ENCODE measurements at regions not wholly inside any gene's neighbourhood (a gene's known extent, or its start where the extent isn't known, plus 50 kb on each side); places are given as distances from the start of the nearest gene placed in this dataset.
"Not testable (repeated sequence)": the region's sequence is repeated elsewhere in the genome, so short reads cannot be mapped to it uniquely, and the experiment has no call there.

DNA sequence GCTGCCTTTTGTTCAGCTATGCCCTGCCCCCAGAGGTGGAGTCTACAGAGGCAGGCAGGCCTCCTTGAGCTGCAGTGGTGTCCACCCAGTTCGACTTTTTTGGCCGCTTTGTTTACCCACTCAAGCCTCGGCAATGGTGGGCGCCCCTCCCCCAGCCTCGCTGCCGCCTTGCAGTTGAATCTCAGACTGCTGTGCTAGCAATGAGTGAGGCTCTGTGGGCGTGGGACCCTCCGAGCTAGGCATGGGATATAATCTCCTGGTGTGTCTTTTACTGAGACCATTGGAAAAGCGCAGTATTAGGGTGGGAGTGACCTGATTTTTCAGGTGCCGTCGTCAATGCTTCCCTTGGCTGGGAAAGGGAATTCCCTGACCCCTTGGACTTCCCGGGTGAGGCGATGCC lies 279.3 kb downstream of the PTH2R start:
- DNase-seq (ENCODE audit: low read depth in 2 of 2), result not testable (repeated sequence)

DNA sequence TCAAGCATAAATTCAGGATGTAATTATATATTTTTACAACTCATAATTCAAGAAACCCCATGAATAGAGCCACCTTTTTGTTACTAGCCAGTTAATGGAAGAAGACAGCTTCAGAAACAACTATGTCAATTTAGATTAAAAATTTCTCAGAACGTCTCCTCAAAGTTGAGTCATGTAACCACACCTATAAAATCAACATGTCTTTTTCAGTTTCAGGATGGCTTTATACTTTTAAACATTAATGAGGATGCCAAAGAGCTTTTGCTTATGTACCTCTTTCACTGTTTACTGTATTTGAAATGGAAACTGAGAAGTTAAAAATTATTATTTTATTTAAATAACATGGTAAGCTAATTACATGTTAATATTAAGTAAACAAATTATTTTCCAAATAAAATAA lies 280.1 kb downstream of the PTH2R start:
- no peak for DNase-seq (ENCODE audit: low read depth in 2 of 2)

DNA sequence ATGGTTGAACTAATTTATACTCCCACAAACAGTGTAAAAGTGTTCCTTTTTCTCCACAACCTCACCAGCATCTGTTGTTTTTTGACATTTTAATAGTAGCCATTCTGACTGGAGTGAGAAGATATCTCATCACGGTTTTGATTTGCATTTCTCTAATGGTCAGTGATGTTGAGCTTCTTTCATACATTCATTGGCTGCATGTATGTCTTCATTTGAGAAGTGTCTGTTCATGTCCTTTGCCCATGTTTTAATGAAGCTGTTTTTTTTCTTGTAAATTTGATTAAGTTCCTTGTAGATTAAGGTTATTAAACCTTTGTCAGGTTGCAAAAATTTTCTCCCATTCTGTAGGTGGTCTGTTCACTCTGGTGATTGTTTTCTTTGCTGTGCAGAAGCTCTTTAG lies 281.1 kb downstream of the PTH2R start:
- DNase-seq (ENCODE audit: low read depth in 2 of 2), result not testable (repeated sequence)

DNA sequence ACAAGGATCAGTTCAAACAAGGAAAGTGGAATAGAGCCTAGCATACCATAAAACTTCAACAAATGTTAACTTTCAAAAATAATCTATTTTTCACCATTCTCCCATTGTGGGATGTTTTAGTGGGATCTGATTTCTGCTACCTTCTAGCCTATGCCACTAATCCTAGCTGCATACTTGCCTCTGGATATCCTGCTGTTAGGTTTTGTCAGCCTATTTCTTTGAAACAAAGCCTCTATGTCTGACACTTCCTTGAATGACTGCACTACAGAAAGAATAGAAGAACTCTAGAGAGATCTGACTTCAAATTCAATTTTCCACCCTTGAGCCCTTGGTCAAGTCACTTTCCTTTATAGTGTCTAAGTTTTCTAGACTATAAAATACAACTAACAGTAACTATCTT lies 291.5 kb downstream of the PTH2R start:
- no peak for DNase-seq (ENCODE audit: low read depth in 2 of 2)

DNA sequence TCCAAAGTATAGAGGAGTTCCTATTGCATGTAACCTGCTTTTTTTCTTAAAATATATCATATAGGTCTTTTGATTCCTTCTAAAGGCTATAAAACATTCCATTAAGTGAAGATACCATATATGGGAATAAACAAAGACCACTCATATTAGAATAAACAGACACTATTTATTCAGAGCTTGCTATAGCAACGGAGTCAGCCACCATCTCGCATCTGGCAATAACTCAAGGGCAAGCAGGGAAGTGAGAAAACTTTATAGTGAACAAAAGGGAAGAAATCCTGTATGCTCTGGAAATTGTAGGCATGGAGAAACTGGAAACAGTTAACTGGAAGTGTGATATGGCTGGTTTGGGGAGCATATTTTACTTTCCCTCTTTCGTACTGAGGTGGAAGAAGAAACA lies 301.9 kb downstream of the PTH2R start:
- no peak for DNase-seq (ENCODE audit: low read depth in 2 of 2)

- no peak for DNase-seq (ENCODE audit: low read depth in 2 of 2)
Observed at GRCh38 chr2:208711598-208711997, 305.0 kb downstream of the PTH2R start.

- no peak for DNase-seq (ENCODE audit: low read depth in 2 of 2)
Observed at GRCh38 chr2:208713066-208713745, 306.6 kb downstream of the PTH2R start.

DNA sequence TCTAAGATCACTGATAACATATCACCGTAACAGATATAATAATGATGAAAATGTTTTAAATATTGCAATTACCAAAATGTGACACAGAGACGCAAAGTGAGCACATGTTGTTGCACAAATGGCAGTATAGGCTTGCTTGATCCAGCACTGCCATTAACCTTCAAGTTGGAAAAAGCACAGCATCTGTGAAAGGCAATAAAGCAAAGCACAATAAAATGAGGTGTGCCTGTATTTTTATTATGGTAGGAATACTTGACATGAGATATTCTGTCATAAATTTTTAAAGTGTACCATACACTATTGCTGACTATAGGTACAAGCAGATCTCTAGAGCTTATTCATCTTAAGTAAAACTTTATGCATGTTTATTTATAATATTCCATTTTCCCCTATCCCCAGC lies 312.2 kb downstream of the PTH2R start:
- no peak for DNase-seq (ENCODE audit: low read depth in 2 of 2)

DNA sequence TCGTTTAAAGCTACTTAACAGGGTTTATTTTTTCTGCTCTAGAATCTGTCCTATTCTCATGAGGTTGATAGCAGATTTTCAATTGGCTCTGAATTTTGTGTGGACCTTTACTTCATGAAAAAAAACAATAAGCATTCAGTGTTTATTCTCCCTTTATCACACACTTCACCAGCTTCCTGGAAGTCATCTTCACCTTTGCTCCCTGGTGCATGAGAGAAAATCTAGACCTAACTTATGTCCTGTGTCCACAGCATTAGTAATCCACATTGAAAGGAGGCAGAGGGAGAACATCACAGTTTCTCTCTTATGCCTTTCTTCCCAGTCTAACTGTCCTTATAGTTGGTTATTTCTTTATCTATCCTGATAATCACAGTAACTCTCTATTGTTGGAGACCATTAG lies 316.1 kb downstream of the PTH2R start:
- no peak for DNase-seq (ENCODE audit: low read depth in 2 of 2)

DNA sequence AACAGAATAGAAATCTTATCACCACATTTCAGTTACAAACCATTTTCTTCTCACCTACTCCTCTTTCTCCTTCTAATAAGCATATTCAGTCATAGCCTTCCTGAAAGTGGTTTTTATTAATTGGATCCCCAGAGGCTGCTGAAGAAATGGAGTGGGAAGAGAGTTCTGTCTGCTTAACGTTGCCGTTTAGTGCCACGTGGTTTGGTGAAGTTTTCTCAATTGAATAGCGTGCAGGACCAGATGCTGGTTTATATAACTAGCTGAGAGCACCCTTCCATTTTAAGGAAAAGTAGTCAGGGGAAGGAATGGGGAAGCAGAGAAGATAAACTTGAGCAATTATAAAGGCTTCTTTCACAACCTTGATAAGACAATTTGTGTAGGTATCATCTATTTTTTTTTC lies 318.7 kb downstream of the PTH2R start:
- no peak for DNase-seq (ENCODE audit: low read depth in 2 of 2)

DNA sequence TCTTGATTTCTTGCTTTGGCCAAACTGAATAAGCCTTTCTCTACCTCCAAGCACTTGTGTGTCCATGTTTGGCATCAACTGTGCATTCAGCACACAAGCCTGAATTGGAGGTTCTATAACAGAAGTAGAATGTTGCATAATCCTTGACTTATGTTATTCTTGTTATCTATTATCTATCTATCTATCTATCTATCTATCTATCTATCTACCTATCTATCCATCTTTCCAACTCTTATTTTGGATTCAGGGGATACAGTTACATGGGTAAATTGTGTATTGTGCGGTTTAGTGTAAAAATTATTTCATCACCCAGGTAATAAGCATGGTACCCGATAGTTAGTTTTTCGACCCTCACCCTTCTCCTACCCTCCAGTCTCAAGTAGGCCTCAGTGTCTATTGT lies 319.6 kb downstream of the PTH2R start:
- no peak for DNase-seq (ENCODE audit: low read depth in 2 of 2)

- not testable (repeated sequence) for DNase-seq (ENCODE audit: low read depth in 2 of 2)
Observed at GRCh38 chr2:208751663-208752415, 345.2 kb downstream of the PTH2R start.

DNA sequence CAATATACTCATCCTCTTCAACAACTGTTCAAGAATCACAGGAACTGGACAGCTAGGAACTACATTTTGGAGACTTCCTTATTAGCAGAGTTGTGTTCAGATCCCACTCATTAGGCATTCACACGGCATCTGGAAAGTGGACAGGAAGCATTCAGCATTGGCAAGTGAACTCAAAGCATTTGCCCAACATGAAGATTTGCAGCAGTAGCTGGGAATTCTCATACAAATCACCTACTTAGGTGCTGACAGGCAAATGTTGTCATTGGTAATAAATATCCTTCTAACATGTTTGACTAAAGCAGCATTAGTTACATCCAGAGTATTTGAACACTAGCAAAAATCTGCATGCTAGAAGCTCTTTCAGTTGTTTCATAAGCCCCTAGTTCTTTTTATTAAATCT lies 350.8 kb downstream of the PTH2R start:
- DNase-seq (ENCODE audit: low read depth in 2 of 2), result no peak

GRCh38 chr2:208773074-208773473 lies 366.5 kb downstream of the PTH2R start:
- not testable (repeated sequence) for DNase-seq (ENCODE audit: low read depth in 2 of 2)

- no peak for DNase-seq (ENCODE audit: low read depth in 2 of 2)
Observed at GRCh38 chr2:208781166-208781565, 374.6 kb downstream of the PTH2R start.

- no peak for DNase-seq (ENCODE audit: low read depth in 2 of 2)
Observed at GRCh38 chr2:208782097-208782496, 375.5 kb downstream of the PTH2R start.

- no peak for DNase-seq (ENCODE audit: low read depth in 2 of 2)
Observed at GRCh38 chr2:208783184-208783583, 376.6 kb downstream of the PTH2R start.

- not testable (repeated sequence) for DNase-seq (ENCODE audit: low read depth in 2 of 2)
Observed at GRCh38 chr2:208784774-208785173, 378.2 kb downstream of the PTH2R start.

GRCh38 chr2:208791257-208791656 lies 384.7 kb downstream of the PTH2R start:
- DNase-seq (ENCODE audit: low read depth in 2 of 2), result no peak

DNA sequence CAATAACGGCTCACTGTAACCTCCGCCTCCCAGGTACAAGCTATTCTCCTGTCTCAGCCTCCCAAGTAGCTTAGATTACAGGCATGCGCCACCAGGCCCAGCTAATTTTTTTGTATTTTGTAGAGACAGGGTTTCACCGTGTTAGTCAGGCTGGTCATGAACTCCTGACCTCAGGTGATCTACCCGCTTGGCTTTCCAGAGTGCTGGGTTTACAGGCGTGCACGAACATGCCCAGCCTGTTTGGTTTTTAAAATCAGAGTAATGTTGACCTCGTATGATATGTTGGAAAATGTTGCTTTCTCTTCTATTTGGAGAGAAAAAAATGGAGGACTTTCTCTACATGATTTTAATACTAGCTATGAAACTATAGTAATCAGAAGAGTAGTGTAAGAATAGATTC lies 386.2 kb downstream of the PTH2R start:
- DNase-seq (ENCODE audit: low read depth in 2 of 2), result no peak

GRCh38 chr2:208793434-208793833 lies 386.8 kb downstream of the PTH2R start:
- no peak for DNase-seq (ENCODE audit: low read depth in 2 of 2)

- DNase-seq (ENCODE audit: low read depth in 2 of 2), result no peak
Observed at GRCh38 chr2:208794288-208794975, 387.8 kb downstream of the PTH2R start.

DNA sequence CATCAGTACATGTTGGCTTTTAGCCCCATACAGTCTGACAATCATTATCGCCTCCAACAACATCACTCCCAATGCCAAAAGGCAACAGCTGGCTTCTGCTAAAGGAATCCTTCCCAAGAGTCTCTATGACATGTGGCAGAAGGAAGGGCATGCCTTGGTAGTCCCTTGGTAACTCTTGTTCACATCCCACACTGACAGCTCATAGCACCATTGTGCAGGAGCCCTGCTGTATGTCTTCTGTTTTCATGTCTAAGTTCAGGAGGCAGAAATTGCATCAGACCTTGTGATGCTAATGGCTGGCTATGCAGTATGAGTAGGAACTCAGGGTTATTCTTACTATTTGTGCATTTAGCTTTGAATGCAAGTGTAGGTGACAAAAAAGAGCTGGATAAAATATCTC lies 392.1 kb downstream of the PTH2R start:
- no peak for DNase-seq (ENCODE audit: low read depth in 2 of 2)
